NT2/D1 (cell line): ENCODE measurements at regions not wholly inside any gene's neighbourhood (a gene's known extent, or its start where the extent isn't known, plus 50 kb on each side); places are given as distances from the start of the nearest gene placed in this dataset.

Source experiments
- SUZ12 ChIP-seq: IDR thresholded peaks from 2 replicates; pipeline ENCODE4 v1.6.1; 2011; ENCODE audit not compliant: insufficient read length, insufficient read depth; ENCODE audit errors: extremely low read depth
- YY1 ChIP-seq: IDR thresholded peaks from 2 replicates; pipeline ENCODE4 v1.6.1; 2011; ENCODE audit not compliant: insufficient read length, insufficient read depth
- ZNF274 ChIP-seq: IDR thresholded peaks from 2 replicates; pipeline ENCODE4 v1.6.1; 2011; ENCODE audit warnings: mild to moderate bottlenecking, low read depth, low read length

DNA sequence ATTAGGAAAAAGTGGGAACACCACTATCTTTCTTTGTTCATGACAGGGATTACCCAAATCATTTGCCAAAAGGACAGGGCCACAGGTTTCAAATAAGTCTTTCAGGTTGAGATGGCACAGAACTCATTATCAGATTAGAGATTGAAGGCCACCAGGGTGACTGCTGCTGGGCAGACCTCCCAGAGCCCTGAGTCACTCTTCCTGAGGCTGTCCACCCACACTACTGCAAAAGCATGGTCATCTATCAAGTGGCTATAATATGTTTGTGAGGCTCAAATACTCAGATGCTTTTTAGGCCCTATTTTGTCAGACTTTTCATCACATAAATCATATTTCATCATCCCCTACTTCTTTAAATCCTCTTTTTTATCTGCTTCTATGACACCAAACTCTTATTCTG lies 155.3 kb upstream of the CCDC196 start:
- no peak for TF ChIP-seq ZNF274
- no peak for TF ChIP-seq YY1
- no peak for TF ChIP-seq SUZ12
